Endothelial cell of umbilical vein (primary cell): ENCODE measurements at regions not wholly inside any gene's neighbourhood (a gene's known extent, or its start where the extent isn't known, plus 50 kb on each side); places are given as distances from the start of the nearest gene placed in this dataset.

Source experiments
- CTCF ChIP-seq, 2 donors: IDR thresholded peaks; 1 replicate in 1 of 2; 2 replicates in 1 of 2; pipeline ENCODE4 v1.5.1; 2011; ENCODE audit warnings: low read length in 2 of 2, mild to moderate bottlenecking in 2 of 2, moderate library complexity in 2 of 2, control low read depth in 1 of 2, inconsistent platforms in 1 of 2, low read depth in 1 of 2; ENCODE audit not compliant: insufficient read depth in 1 of 2; ENCODE audit errors: extremely low read depth in 1 of 2
- MYC ChIP-seq: IDR thresholded peaks from one replicate; pipeline ENCODE4 v1.6.1; 2011; ENCODE audit warnings: mild to moderate bottlenecking, low read depth, low read length
- POLR2A ChIP-seq: IDR thresholded peaks from 2 replicates; pipeline ENCODE4 v1.6.1; 2012; ENCODE audit warnings: low read depth, mild to moderate bottlenecking, control low read depth, low read length

- no peak for TF ChIP-seq POLR2A
- TF ChIP-seq CTCF (IDR thresholded peaks at IDR 0.05; ENCODE audit: extremely low read depth in 1 of 2, insufficient read depth in 1 of 2, low read depth in 1 of 2, low read length in 2 of 2): no peak
- TF ChIP-seq MYC: no peak
Measured at GRCh38 chr5:86557920-86558319, 59.8 kb upstream of the COX7C start.
